Neural cell (in vitro differentiated cells): ENCODE measurements at regions not wholly inside any gene's neighbourhood (a gene's known extent, or its start where the extent isn't known, plus 50 kb on each side); places are given as distances from the start of the nearest gene placed in this dataset.
"Not testable (repeated sequence)": the region's sequence is repeated elsewhere in the genome, so short reads cannot be mapped to it uniquely, and the experiment has no call there.

Experiments used
- H2AFZ ChIP-seq: fragments of 200-600, 300-800 bp; sonication (generic), shearing (Covaris generic); 2 replicates; pipeline ENCODE4 v1.6.0; 2014; ENCODE audit warnings: low read depth, mild to moderate bottlenecking, antibody characterized with exemption, low read length, moderate library complexity
- H3F3A ChIP-seq: fragments of 200-600 bp; shearing (Covaris generic); 2 replicates; pipeline ENCODE4 v1.6.1; 2016; ENCODE audit warnings: mild to moderate bottlenecking, moderate library complexity, mixed read lengths, antibody characterized with exemption, low read length; ENCODE audit not compliant: insufficient read depth, poor library complexity, severe bottlenecking
- H3K27ac ChIP-seq: fragments of 200-600, 300-800 bp; sonication (generic), shearing (Covaris generic); 2 replicates; pipeline ENCODE4 v1.5.1; 2014; ENCODE audit warnings: mild to moderate bottlenecking, low read length, moderate library complexity
- H3K27me3 ChIP-seq: fragments of 300-800, 200-600 bp; sonication (generic), shearing (Covaris generic); 2 replicates; pipeline ENCODE4 v1.6.0; 2014; ENCODE audit warnings: mild to moderate bottlenecking, low read depth, low read length, moderate library complexity; ENCODE audit not compliant: insufficient read depth
- H3K36me3 ChIP-seq: fragments of 300-800, 200-600 bp; sonication (generic), shearing (Covaris generic); 2 replicates; pipeline ENCODE4 v1.5.1; 2014; ENCODE audit warnings: mild to moderate bottlenecking, antibody characterized with exemption, low read length, moderate library complexity; ENCODE audit not compliant: insufficient read depth
- H3K4me2 ChIP-seq: fragments of 300-800, 200-600 bp; sonication (generic), shearing (Covaris generic); 2 replicates; pipeline ENCODE4 v1.6.0; 2014; ENCODE audit warnings: mild to moderate bottlenecking, low read length
- H3K4me3 ChIP-seq: fragments of 300-800, 200-600 bp; sonication (generic), shearing (Covaris generic); 2 replicates; pipeline ENCODE4 v1.5.1; 2014; ENCODE audit warnings: mild to moderate bottlenecking, low read length, moderate library complexity
- H3K79me2 ChIP-seq: fragments of 200-600 bp; shearing (Covaris generic); replicated peaks from 2 replicates; pipeline ENCODE4 v1.6.0; 2014; ENCODE audit warnings: mild to moderate bottlenecking, low read length, moderate library complexity; ENCODE audit not compliant: insufficient read depth
- H3K9ac ChIP-seq: fragments of 300-800, 200-600 bp; sonication (generic), shearing (Covaris generic); 2 replicates; pipeline ENCODE4 v1.6.1; 2016; ENCODE audit warnings: mild to moderate bottlenecking, low read length, mixed read lengths
- H3K9me2 ChIP-seq: fragments of 200-600 bp; shearing (Covaris generic); 2 replicates; pipeline ENCODE4 v1.6.1; 2016; ENCODE audit warnings: mild to moderate bottlenecking, low read length, mixed read lengths; ENCODE audit not compliant: insufficient read depth
- H3K9me3 ChIP-seq: fragments of 200-600, 300-800 bp; sonication (generic), shearing (Covaris generic); 2 replicates; pipeline ENCODE4 v1.6.1; 2016; ENCODE audit warnings: mild to moderate bottlenecking, mixed run types, low read length, moderate library complexity, mixed read lengths
- H4K20me1 ChIP-seq: fragments of 200-600 bp; shearing (Covaris generic); 2 replicates; pipeline ENCODE4 v1.6.1; 2016; ENCODE audit warnings: mild to moderate bottlenecking, mixed run types; ENCODE audit not compliant: insufficient read depth
- EP300 ChIP-seq: fragments of 450-650 bp; conservative IDR thresholded peaks from 2 replicates; pipeline ENCODE4 v1.6.1; 2014; ENCODE audit warnings: antibody characterized with exemption, mild to moderate bottlenecking, moderate library complexity; ENCODE audit not compliant: poor library complexity, severe bottlenecking
- EZH2 ChIP-seq: fragments of 200-600, 300-800 bp; shearing (Covaris generic), sonication (generic); IDR thresholded peaks from 2 replicates; pipeline ENCODE4 v1.6.1; 2014; ENCODE audit warnings: antibody characterized with exemption, low read length, borderline replicate concordance, mild to moderate bottlenecking; ENCODE audit not compliant: insufficient read depth, poor library complexity, severe bottlenecking
- MXI1 ChIP-seq: fragments of 450-650 bp; conservative IDR thresholded peaks from 2 replicates; pipeline ENCODE4 v1.6.1; 2014; ENCODE audit warnings: antibody characterized with exemption, mild to moderate bottlenecking; ENCODE audit not compliant: poor library complexity, severe bottlenecking
- POLR2AphosphoS5 ChIP-seq: IDR thresholded peaks from 2 replicates; pipeline ENCODE4 v1.6.1; 2012
- RAD21 ChIP-seq: fragments of 450-650 bp; conservative IDR thresholded peaks from 2 replicates; pipeline ENCODE4 v1.6.1; 2014; ENCODE audit warnings: antibody characterized with exemption, mild to moderate bottlenecking, moderate library complexity
- REST ChIP-seq: IDR thresholded peaks from 2 replicates; pipeline ENCODE4 v1.6.1; 2012; ENCODE audit warnings: borderline replicate concordance
- SMC3 ChIP-seq: fragments of 450-650 bp; conservative IDR thresholded peaks from 2 replicates; pipeline ENCODE4 v1.6.1; 2014; ENCODE audit warnings: antibody characterized with exemption, mild to moderate bottlenecking, moderate library complexity; ENCODE audit not compliant: poor library complexity
- TAF1 ChIP-seq: IDR thresholded peaks from 2 replicates; pipeline ENCODE4 v1.6.1; 2012; ENCODE audit warnings: low read depth
- TF ChIP-seq, protein P1 (sequence below): fragments of 450-650 bp; IDR thresholded peaks from 2 replicates; pipeline ENCODE4 v1.5.1; 2014; ENCODE audit warnings: antibody characterized with exemption, mild to moderate bottlenecking, moderate library complexity; ENCODE audit not compliant: poor library complexity, severe bottlenecking

DNA sequence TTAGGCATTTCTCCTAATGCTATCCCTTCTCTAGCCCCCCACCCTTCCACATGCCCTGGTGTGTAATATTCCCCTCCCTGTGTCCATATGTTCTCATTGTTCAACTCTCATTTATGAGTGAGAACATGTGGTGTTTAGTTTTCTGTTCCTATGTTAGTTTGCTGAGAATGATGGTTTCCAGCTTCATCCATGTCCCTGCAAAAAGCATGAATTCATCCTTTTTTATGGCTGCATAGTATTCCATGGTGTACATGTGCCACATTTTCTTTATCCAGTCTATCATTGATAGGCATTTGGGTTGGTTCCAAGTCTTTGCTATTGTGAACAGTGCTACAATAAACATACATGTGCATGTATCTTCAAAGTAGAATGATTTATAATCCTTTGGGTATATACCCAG, 161.0 kb upstream of the ZNF644 start:
- not testable (repeated sequence) for H3K36me3 ChIP-seq, H3K9me3 ChIP-seq, H3K4me2 ChIP-seq, H3K9ac ChIP-seq, H2AFZ ChIP-seq, H3K4me3 ChIP-seq, H3K79me2 ChIP-seq, H3K27me3 ChIP-seq, H4K20me1 ChIP-seq, H3K9me2 ChIP-seq, H3K27ac ChIP-seq, H3F3A ChIP-seq

DNA sequence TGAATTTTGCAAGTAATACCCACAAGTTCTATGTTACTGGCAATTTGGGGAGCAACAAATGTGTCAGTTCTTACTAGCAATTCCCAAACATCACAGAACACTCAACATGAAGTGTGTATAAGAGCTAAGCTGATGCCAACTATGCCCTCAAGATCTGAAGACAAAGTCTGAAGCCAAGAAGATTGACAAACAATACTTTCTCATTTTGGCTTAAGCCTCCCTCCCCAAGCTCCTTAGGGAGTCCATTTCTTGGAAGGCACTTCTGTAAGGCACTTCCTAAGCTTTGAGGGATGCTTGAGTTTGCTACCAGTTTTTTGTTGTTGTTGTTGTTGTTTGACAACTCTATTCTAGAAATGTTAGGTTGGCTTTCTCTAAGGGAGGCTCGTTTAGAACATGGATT, 154.4 kb upstream of the ZNF644 start:
- Histone ChIP-seq H3K36me3 (no peaks in the 10 kb centered on the region), H3K27ac (no peak overlapping the region), H4K20me1 (no peaks in the 10 kb centered on the region), H3K4me3 (no peak overlapping the region), H3K9me2 (no peaks in the 10 kb centered on the region), H3K4me2 (no peak overlapping the region), H3K27me3 (no peaks in the 10 kb centered on the region), H2AFZ (no peak overlapping the region), H3K79me2 (no peaks in the 10 kb centered on the region), H3F3A (no peaks in the 10 kb centered on the region), H3K9ac (no peak overlapping the region), H3K9me3 (no peaks in the 10 kb centered on the region)
- TF ChIP-seq EP300 (no peak), TAF1 (no peak), EZH2 (no peak)
- TF ChIP-seq, protein P1, sequence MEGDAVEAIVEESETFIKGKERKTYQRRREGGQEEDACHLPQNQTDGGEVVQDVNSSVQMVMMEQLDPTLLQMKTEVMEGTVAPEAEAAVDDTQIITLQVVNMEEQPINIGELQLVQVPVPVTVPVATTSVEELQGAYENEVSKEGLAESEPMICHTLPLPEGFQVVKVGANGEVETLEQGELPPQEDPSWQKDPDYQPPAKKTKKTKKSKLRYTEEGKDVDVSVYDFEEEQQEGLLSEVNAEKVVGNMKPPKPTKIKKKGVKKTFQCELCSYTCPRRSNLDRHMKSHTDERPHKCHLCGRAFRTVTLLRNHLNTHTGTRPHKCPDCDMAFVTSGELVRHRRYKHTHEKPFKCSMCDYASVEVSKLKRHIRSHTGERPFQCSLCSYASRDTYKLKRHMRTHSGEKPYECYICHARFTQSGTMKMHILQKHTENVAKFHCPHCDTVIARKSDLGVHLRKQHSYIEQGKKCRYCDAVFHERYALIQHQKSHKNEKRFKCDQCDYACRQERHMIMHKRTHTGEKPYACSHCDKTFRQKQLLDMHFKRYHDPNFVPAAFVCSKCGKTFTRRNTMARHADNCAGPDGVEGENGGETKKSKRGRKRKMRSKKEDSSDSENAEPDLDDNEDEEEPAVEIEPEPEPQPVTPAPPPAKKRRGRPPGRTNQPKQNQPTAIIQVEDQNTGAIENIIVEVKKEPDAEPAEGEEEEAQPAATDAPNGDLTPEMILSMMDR, result no peak

DNA sequence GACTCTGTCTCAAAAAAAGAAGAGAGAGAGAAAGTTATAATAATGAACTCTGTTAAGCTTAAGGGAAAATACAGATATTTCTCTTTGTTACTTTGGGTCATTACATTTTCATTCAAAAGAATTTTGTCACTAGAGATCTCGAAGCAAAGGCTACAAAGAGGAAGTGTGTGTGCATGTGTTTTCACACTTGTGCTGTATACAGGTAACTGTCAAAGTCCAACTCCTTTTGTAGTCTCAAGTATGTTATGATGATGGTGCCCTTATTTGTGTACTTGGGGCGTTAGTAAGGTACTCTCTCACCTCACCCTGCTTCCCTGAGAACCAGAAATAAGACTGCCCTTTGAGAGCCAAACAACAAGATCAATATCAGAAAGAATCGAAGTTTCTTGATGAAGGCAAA, 152.9 kb upstream of the ZNF644 start:
- H4K20me1 ChIP-seq, result no peaks in the 10 kb centered on the region
- no peak overlapping the region for H3K4me3 ChIP-seq
- H3K9ac ChIP-seq, result no peak overlapping the region
- no peaks in the 10 kb centered on the region for H3F3A ChIP-seq
- H3K4me2 ChIP-seq, result no peak overlapping the region
- no peak overlapping the region for H3K27ac ChIP-seq
- no peaks in the 10 kb centered on the region for H3K79me2 ChIP-seq
- H3K27me3 ChIP-seq, result no peaks in the 10 kb centered on the region
- no peak for TF ChIP-seq SMC3
- no peak for TF ChIP-seq RAD21
- TF ChIP-seq EP300, result no peak
- TF ChIP-seq REST, result no peak
- TF ChIP-seq POLR2AphosphoS5, result no peak
- no peak for TF ChIP-seq MXI1
- TF ChIP-seq, protein P1, result no peak
- no peak for TF ChIP-seq TAF1
- no peak for TF ChIP-seq EZH2
- H3K9me3 ChIP-seq, result no peaks in the 10 kb centered on the region
- H3K36me3 ChIP-seq, result no peaks in the 10 kb centered on the region
- no peaks in the 10 kb centered on the region for H3K9me2 ChIP-seq
- no peak overlapping the region for H2AFZ ChIP-seq
